ENCODE measurements at regions not wholly inside any gene's neighbourhood (a gene's known extent, or its start where the extent isn't known, plus 50 kb on each side); places are given as distances from the start of the nearest gene placed in this dataset.

GRCh38 chr5:3145641-3146040 is 394.2 kb upstream of the IRX2 start:
- H3K36me3 Mint-ChIP-seq: no peaks in the 10 kb centered on the region
- DNase-seq: no peak
- no peaks in the 10 kb centered on the region for H3K4me1 Mint-ChIP-seq
- H3K79me2 ChIP-seq (ENCODE audit: insufficient read depth, low read length): no peaks in the 10 kb centered on the region
- H3K4me1 ChIP-seq (ENCODE audit: control insufficient read depth in 1 of 2, insufficient read depth in 2 of 2, low read length in 2 of 2): no peaks in the 10 kb centered on the region
- TF ChIP-seq CTCF (IDR thresholded peaks at IDR 0.05): no peak
- peaks cover 0 to 24% of the 10 kb centered on the region in 2 donors for H3K9me3 ChIP-seq (replicated peaks in 1 of 2; ENCODE audit: control insufficient read depth in 1 of 2, insufficient read depth in 1 of 2, low read length in 2 of 2)
- H3K27ac ChIP-seq (ENCODE audit: low read depth in 1 of 2, low read length in 2 of 2): no peak overlapping the region
- no peak overlapping the region for H3K27ac Mint-ChIP-seq
- H2AFZ ChIP-seq (ENCODE audit: insufficient read depth, low read depth, low read length, poor library complexity, severe bottlenecking): no peak overlapping the region
- H3K36me3 ChIP-seq (replicated peaks in 1 of 2; ENCODE audit: control insufficient read depth in 1 of 2, insufficient read depth in 2 of 2, low read length in 2 of 2): no peaks in the 10 kb centered on the region
- 93% methylated on average over 4 of the region's 5 CpGs for WGBS (ENCODE audit: insufficient coverage)
- H3K4me3 ChIP-seq (replicated peaks in 1 of 3; ENCODE audit: low read depth in 2 of 3, low read length in 3 of 3): no peak overlapping the region
- H3K27me3 Mint-ChIP-seq (ENCODE audit: low read depth in 3 of 3): no peaks in the 10 kb centered on the region
- no peaks in the 10 kb centered on the region for H4K20me1 ChIP-seq (ENCODE audit: insufficient read depth, low read length)
- H3K9ac ChIP-seq (ENCODE audit: insufficient read depth, low read length, poor library complexity, severe bottlenecking): no peak overlapping the region
- H3K4me2 ChIP-seq (replicated peaks; ENCODE audit: extremely low read depth, low read length, poor library complexity, severe bottlenecking): no peak overlapping the region
- H3K4me3 Mint-ChIP-seq: no peak overlapping the region
- intact Hi-C loops (cut with micrococcal nuclease): no loop called here
- H3K9me3 Mint-ChIP-seq: peaks cover 2 to 19% (median 9%) of the 10 kb centered on the region in 7 donors
- H3K27me3 ChIP-seq (ENCODE audit: control insufficient read depth in 2 of 2, insufficient read depth in 2 of 2, low read length in 2 of 2): no peaks in the 10 kb centered on the region

- H3K36me3 ChIP-seq (replicated peaks in 1 of 2; ENCODE audit: control insufficient read depth in 1 of 2, insufficient read depth in 2 of 2, low read length in 2 of 2): no peaks in the 10 kb centered on the region
- H3K4me1 Mint-ChIP-seq: no peaks in the 10 kb centered on the region
- H3K9ac ChIP-seq (ENCODE audit: insufficient read depth, low read length, poor library complexity, severe bottlenecking): no peak overlapping the region
These were observed 391.9 kb upstream of the IRX2 start for GRCh38 chr5:3143382-3143781.

More at GRCh38 chr5:3143382-3143781, 391.9 kb upstream of the IRX2 start:
- no peak for TF ChIP-seq CTCF (IDR thresholded peaks at IDR 0.05)
- Mint-ChIP-seq H3K27ac (no peak overlapping the region), H3K36me3 (no peaks in the 10 kb centered on the region), H3K4me3 (no peak overlapping the region), H3K9me3 (peaks cover 0 to 19% (median 11%) of the 10 kb centered on the region in 7 donors), H3K27me3 (ENCODE audit: low read depth in 3 of 3) (no peaks in the 10 kb centered on the region)
- Histone ChIP-seq H3K27me3 (ENCODE audit: control insufficient read depth in 2 of 2, insufficient read depth in 2 of 2, low read length in 2 of 2) (no peaks in the 10 kb centered on the region), H3K9me3 (replicated peaks in 1 of 2; ENCODE audit: control insufficient read depth in 1 of 2, insufficient read depth in 1 of 2, low read length in 2 of 2) (peaks cover 0 to 24% of the 10 kb centered on the region in 2 donors), H3K4me2 (replicated peaks; ENCODE audit: extremely low read depth, low read length, poor library complexity, severe bottlenecking) (no peak overlapping the region), H4K20me1 (ENCODE audit: insufficient read depth, low read length) (no peaks in the 10 kb centered on the region), H3K4me3 (replicated peaks in 1 of 3; ENCODE audit: low read depth in 2 of 3, low read length in 3 of 3) (no peak overlapping the region), H3K79me2 (ENCODE audit: insufficient read depth, low read length) (no peaks in the 10 kb centered on the region), H3K4me1 (ENCODE audit: control insufficient read depth in 1 of 2, insufficient read depth in 2 of 2, low read length in 2 of 2) (no peaks in the 10 kb centered on the region), H2AFZ (ENCODE audit: insufficient read depth, low read depth, low read length, poor library complexity, severe bottlenecking) (no peak overlapping the region), H3K27ac (ENCODE audit: low read depth in 1 of 2, low read length in 2 of 2) (no peak overlapping the region)
- no peak for DNase-seq
- intact Hi-C loops (cut with micrococcal nuclease): no loop called here
- 93% methylated on average over 5 of the region's 12 CpGs for WGBS (ENCODE audit: insufficient coverage)
